ENCODE measurements at regions not wholly inside any gene's neighbourhood (a gene's known extent, or its start where the extent isn't known, plus 50 kb on each side); places are given as distances from the start of the nearest gene placed in this dataset.

- DNase-seq (ENCODE audit: low spot score in 2 of 2) (no peak), FAIRE-seq (no peak)
Measured at GRCh38 chr11:123378096-123378495, 52.0 kb upstream of the GRAMD1B start.

DNA sequence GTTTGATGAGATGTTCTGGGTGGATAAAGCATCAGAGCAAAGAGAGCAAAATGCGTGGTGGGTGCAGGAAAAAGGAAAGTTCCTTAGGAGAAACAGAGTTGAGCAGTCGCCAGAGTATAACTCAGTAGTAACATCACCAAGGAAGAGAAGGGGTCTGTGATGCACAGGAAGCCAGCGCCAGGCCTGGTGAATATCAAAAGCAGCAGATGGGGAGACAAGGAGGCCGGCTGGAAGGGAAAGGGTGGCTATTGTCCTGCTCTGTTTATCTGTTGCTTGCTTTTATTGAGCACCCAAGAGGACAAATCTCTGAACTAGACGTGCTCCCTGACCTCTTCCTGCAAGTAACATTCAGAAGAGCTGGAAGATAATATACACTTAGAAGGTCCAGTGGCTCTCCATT is 52.7 kb upstream of the GRAMD1B start:
- FAIRE-seq (no peak), DNase-seq (ENCODE audit: low spot score in 2 of 2) (no peak)

- FAIRE-seq: no peak
- no peak for DNase-seq (ENCODE audit: low spot score in 2 of 2)
Measured at GRCh38 chr11:123375832-123376231, 54.2 kb upstream of the GRAMD1B start.

DNA sequence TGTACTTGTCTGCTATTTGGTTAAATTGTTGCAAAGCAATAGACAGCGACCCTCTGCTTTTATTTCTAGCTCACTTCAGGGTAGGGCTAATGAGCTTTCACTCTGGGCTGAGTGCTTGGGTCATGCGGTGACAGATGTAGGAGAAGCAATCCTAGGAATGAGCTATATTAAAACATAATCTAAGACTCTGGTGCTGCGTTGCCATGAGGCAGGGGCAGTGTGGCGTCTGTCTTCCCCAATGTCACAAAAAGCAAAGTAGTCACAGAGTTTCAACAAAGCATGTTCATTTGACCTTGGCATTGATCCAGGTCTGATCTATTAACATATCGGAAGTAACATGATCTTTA is 55.5 kb upstream of the GRAMD1B start:
- FAIRE-seq (no peak), DNase-seq (ENCODE audit: low spot score in 2 of 2) (no peak)

- DNase-seq (ENCODE audit: low spot score in 2 of 2): no peak
- FAIRE-seq: no peak
Measured at GRCh38 chr11:123373754-123374621, 56.1 kb upstream of the GRAMD1B start.

GRCh38 chr11:123371506-123372297 is 58.4 kb upstream of the GRAMD1B start:
- FAIRE-seq (no peak), DNase-seq (ENCODE audit: low spot score in 2 of 2) (no peak)

DNA sequence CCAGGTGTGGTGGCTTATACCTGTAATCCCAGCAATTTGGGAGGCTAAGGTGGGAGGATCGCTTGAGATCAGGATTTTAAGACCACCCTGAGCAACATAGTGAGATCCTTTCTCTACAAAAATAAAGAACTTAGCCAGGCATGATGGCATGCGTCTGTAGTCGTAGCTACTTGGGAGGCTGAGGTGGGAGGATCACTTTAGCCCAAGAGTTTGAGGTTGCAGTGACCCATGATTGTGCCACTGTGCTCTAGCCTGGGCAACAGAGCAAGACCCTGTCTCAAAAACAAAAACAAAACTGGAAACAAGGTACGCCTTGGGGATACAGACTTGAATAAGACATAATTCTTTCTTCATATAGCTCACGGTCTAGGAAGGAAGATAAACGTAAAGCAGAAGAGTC is 63.1 kb upstream of the GRAMD1B start:
- no peak for DNase-seq (ENCODE audit: low spot score in 2 of 2)
- no peak for FAIRE-seq

DNA sequence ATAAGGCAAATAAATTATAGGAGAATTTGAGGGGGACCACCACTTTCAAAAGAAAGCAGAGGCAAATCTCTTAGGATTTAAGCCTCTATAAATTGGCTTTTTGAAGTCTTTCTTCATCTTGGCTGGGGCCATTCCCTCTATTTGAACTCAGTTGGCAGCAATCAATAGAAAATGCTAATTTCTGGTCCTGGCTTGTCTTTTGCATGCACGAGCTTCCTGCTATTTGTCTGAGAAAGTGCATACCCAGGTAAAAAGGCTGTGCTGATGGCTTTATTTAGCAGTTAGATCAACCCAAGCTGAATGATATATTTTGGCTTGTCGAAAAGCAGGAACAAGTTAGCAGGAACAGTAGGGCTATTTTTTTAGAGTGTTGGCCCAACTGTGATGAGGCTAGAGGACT is 64.1 kb upstream of the GRAMD1B start:
- no peak for DNase-seq (ENCODE audit: low spot score in 2 of 2)
- FAIRE-seq: no peak

DNA sequence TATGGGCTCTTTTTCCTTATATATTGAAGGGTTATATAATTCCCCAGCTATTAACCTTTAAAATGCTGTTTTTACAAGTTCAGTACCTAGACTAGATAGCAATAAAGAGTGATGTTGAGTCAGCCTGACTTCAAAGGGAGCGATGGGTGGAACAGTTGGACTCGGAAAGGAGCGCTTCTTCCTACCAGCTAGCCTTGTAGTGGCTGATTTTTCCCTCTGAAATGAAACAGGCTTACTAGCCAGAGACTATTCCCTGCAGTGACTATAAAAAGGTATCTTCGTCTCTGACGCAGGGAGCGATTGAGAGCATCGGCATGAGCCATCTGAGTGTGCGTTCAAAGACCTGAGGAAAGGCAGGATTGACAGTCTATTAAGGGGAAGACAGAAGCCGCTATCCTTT is 66.0 kb upstream of the GRAMD1B start:
- DNase-seq (ENCODE audit: low spot score in 2 of 2): no peak
- FAIRE-seq: no peak

DNA sequence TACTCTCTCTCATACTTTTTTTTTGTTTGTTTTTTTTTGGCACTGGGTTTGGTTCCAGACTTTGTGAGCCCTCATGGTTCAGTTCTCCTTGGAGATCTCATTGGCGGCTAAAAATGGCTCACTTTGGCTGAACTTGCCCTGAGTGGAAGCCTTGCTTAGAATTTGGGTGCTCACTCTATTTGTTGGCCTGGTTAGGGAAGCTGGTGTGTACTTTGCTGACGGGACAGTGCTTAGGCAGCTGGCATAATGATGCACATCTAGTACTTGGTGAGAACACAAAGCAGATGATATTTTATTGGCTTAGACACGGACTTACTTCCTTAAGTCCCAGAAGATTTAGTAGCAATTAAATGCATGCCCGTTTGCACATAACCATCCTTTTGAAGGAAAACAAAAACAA is 66.5 kb upstream of the GRAMD1B start:
- DNase-seq (ENCODE audit: low spot score in 2 of 2) (no peak), FAIRE-seq (no peak)

DNA sequence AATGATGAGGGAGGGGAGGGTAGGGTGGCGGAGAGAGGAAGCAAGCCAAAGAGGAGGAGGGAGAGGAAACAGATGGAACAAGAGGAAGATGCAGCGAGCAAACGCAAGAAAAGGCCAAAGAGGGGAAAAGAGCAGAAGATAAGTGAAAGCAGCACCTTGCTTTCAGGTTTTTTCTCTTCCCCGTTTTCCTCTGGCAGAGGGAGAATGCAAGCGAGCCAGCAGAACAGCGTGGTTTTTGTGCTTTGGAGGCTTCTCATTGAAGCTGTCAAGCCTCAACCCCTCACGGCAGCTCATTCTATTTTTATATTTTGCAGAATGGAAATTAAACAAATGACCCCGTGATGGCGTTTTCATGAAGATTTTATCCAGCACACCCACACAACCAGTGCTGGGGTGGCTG is 67.1 kb upstream of the GRAMD1B start:
- no peak for DNase-seq (ENCODE audit: low spot score in 2 of 2)
- FAIRE-seq: no peak

DNA sequence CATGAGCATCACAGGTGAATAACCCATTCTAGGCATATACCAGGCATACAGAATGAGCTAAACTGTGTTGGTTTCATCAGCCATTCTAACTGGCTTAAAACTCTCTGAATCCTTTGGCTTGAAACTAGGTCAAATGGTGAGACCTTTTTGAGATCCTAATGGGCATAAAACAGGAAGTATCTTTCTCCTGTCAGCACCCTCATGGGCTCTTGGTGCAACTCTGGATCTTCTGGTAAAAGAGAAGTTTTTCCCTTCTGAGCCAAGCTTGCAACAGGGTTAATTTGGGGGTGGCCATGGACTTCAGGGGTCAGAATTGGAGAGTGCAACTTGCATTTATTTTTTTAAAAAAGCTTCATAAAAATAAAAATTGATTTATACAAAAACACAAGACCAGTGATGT is 67.9 kb upstream of the GRAMD1B start:
- DNase-seq (ENCODE audit: low spot score in 2 of 2) (no peak), FAIRE-seq (no peak)

DNA sequence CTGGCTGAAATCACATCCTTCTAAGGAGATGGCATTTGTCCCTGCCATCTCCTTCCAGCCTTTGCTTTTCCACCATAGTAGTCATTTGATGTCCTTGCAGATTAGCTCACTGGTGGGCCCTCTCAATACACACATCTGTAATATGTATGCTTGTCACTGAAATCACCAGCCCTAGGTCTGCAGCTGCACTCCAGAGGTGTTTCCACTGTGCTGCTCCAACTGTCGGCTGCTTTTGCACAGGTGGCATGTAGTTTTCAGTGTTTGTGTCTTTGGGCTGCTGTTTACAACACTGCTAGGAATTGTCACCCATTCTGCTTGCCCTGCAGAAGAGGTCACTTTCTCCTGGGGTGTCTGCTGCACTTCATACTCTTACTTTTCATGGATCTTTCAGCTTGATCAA is 69.0 kb upstream of the GRAMD1B start:
- DNase-seq (ENCODE audit: low spot score in 2 of 2) (no peak), FAIRE-seq (no peak)

DNA sequence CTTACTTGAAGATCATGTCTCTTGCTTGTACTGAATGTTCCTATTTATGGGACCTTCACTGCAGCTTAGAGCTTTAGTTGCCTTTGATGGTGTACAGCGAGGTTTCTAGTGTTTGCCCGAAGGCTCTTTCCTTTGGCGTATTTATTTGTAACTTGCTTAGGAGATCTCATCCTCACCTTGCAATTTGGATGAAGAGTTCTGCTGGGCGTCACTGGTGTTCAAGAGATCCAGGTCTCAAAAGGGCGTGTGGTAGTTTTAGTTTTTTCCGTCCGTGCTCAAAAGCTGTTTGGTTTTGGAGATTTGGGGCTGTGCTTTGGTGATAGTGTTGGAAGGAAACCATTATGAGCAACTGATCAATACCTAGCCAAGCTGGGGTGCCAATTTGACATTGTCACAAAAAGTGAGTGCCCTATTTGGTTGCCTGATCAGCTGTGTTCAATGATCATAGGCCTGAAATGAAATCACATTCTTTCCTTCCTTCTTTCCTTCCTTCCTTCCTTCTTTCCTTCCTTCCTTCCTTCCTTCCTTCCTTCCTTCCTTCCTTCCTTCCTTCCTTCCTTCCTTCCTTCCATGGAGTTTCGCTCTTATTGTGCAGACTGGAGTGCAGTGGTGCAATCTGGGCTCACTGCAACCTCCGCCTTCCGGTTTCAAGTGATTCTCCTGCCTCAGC is 69.7 kb upstream of the GRAMD1B start:
- DNase-seq (ENCODE audit: low spot score in 2 of 2): no peak
- FAIRE-seq: no peak

DNA sequence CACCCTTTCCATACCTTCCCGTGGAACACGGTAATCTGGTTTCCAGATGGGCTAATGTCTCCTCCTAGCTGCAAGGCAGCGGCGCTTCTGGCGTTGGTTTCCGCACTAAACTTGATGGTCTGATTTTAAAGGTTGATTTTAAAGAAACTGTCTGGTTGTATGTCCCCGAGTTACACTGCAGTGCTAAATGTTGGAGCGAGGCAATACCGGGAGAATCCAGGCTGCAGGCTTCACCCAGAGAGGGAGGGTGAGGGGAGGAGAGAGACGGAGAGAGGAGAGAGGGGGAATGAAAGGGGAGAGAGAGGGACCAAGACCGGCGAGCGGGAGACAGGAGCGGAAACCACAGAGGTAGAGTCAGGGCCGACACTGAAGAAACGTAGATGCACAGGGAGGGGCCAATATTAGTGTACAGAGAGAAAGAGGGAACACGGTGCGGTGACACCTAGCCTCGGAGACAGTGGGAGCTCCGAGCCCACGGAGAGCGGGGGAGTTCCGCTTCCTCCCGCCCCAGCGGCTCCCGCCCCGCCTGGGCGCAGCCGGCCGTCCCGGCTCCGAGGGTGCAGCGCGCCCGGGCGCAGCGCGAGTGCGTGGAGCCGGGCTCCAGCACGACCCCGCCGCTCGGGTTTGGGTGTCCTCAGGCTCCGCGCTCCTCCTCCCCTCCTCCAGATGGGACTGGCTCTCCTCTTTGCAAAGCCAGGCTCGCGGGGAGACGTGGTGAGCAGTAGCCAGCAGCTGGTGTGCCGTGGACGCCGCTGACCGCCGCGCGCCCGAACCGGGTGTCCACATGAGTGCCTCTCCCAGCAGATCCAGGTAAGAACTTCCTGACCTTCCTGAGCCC is 71.9 kb upstream of the GRAMD1B start:
- DNase-seq (ENCODE audit: low spot score in 2 of 2): peak in 1 of 2 donors; percentile 41
- FAIRE-seq: no peak

- no peak for DNase-seq (ENCODE audit: low spot score in 2 of 2)
- FAIRE-seq: no peak
Measured at GRCh38 chr11:123357353-123357989, 72.6 kb upstream of the GRAMD1B start.

GRCh38 chr11:123356539-123356938 is 73.5 kb upstream of the GRAMD1B start:
- DNase-seq (ENCODE audit: low spot score in 2 of 2) (no peak), FAIRE-seq (no peak)

DNA sequence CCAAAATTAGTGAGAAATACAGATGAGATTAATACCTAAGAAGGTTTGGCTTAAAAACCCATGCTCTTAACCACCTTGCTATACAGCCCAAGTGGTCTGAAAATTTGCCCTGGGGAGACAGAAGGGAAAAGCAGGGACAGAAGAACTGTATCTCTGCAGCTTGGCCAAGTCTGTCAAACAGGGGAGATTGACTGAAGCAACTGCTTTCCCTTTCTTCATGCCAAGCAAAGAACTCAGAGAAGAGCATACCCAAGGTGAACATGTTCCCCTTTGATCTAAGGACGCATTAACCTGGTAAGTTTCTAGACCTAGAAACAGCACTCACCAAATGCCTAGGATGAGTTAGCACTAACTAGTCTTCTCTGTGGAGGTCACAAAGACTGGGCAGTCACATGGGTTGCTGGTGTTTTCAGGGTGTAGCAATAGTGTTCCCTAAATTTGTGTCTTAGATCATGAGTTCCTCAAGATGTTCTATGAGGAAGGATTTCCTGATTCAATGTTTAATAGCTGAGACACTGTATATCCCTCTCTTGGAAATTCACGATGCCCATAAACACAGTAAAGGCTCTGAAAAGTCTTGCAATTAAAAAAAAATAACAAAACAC is 75.6 kb upstream of the GRAMD1B start:
- FAIRE-seq (no peak), DNase-seq (ENCODE audit: low spot score in 2 of 2) (no peak)

GRCh38 chr11:123351375-123351774 is 78.7 kb upstream of the GRAMD1B start:
- peak; percentile 35 to 55 for DNase-seq (ENCODE audit: low spot score in 2 of 2)
- no peak for FAIRE-seq

GRCh38 chr11:123349382-123349781 is 80.7 kb upstream of the GRAMD1B start:
- FAIRE-seq: no peak
- DNase-seq (ENCODE audit: low spot score in 2 of 2): no peak
